GM12801 (cell line): ENCODE measurements at regions not wholly inside any gene's neighbourhood (a gene's known extent, or its start where the extent isn't known, plus 50 kb on each side); places are given as distances from the start of the nearest gene placed in this dataset.

Experiments used
- CTCF ChIP-seq: IDR thresholded peaks from one replicate; pipeline ENCODE4 v1.5.1; 2011; ENCODE audit warnings: control low read depth; ENCODE audit not compliant: insufficient read length; ENCODE audit errors: extremely low read depth

GRCh38 chr3:162193148-162194095, 696.8 kb downstream of the OTOL1 start:
- TF ChIP-seq CTCF: no peak

GRCh38 chr3:162195147-162195546, 698.5 kb downstream of the OTOL1 start:
- TF ChIP-seq CTCF: no peak

DNA sequence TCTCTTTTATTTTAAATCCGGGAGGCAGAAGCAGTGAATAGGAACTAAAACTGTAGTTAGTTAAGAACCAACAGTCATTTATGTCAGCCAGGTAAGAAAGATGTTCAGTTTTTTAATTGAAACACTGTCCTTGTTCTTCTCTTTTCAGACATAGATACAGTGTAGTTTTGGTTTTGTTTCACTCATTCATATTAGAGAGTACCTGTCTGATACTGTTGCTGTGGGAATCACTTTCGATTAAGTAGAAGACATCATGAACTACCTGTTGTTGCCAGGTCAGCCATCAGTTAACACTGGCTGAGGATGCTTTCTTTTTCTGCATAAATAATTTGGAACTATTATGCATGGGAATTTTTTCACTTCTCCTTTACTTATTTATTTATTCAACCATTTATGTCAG, 700.4 kb downstream of the OTOL1 start:
- TF ChIP-seq CTCF: no peak

DNA sequence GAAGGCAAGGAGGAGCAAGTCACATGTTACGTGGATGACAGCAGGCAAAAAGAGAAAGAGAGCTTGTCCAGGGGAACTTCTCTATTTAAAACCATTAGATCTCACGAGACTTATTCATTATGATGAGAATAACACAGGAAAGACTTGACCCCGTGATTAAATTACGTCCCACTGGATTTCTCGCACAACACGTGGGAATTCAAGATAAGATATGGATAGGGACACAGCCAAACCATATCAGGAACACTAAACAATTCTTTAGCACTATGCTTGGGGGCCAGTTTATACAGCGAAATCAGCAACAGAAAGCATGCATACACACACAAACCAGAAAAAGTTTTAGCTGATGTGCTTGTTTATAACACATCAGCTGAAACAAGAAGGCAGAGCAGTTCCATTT, 704.2 kb downstream of the OTOL1 start:
- no peak for TF ChIP-seq CTCF

- TF ChIP-seq CTCF: no peak
Observed at GRCh38 chr3:162206648-162207047, 710.0 kb downstream of the OTOL1 start.

DNA sequence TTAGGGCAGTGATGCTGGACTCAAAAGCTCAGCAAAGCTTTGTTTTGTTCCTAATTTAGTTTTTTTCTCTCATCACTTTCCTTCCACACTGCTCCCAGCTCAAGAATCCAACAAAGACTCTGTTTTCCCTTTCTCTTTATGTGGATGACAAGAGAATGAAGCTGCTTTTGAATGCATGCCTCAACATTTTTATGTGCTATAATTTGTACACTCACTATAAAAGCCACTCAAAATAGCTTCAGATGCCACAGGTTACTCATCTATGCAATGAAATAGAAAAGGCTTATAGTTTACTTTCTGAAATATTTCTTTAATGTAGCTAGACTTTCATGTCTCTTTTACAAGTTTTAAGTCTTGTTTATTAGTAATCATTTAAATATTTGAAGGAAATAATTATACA, 714.9 kb downstream of the OTOL1 start:
- TF ChIP-seq CTCF: no peak

- TF ChIP-seq CTCF: no peak
Observed at GRCh38 chr3:162213196-162213595, 716.6 kb downstream of the OTOL1 start.
